ENCODE measurements at regions not wholly inside any gene's neighbourhood (a gene's known extent, or its start where the extent isn't known, plus 50 kb on each side); places are given as distances from the start of the nearest gene placed in this dataset.

- intact Hi-C loops (cut with micrococcal nuclease; ENCODE audit: unreplicated experiment), result no loop called here
- TF ChIP-seq REST (IDR thresholded peaks at IDR 0.05; ENCODE audit: insufficient read depth in 1 of 2, low read depth in 2 of 2, low read length in 1 of 2) (no peak), CTCF (IDR thresholded peaks at IDR 0.05) (no peak), POLR2AphosphoS5 (IDR thresholded peaks at IDR 0.05; ENCODE audit: low read depth, low read length) (no peak), SIN3A (IDR thresholded peaks at IDR 0.05; ENCODE audit: borderline replicate concordance, insufficient read depth, low read depth, low read length) (no peak), TCF7L2 (IDR thresholded peaks at IDR 0.05; ENCODE audit: low read depth, low read length) (no peak)
- DNase-seq (ENCODE audit: low read depth, low spot score) (no peak), ATAC-seq (no peak)
- in situ Hi-C loops (cut with HindIII; ENCODE audit: low pct_unique_long_range_greater_than_20kb, low sequenced_read_pairs), result no loop called here
- ChIA-PET POLR2A (no interaction called here), CTCF (no interaction called here)
- Histone ChIP-seq H3K27ac (ENCODE audit: low read length) (no peak overlapping the region), H3K4me1 (ENCODE audit: control insufficient read depth, insufficient read depth, low read length) (no peaks in the 10 kb centered on the region), H3K9me3 (ENCODE audit: control insufficient read depth, insufficient read depth, low read depth, low read length) (no peaks in the 10 kb centered on the region), H3K4me3 (ENCODE audit: low read depth in 2 of 2, low read length in 2 of 2) (no peak overlapping the region), H3K27me3 (ENCODE audit: control insufficient read depth, insufficient read depth, low read length) (no peaks in the 10 kb centered on the region), H3K36me3 (ENCODE audit: control insufficient read depth, insufficient read depth, low read length) (no peaks in the 10 kb centered on the region)
- no TSS peak for BruUV-seq (replicated peaks)
Observed at GRCh38 chr11:80649186-80649585, 1208.4 kb upstream of the TENM4 start.

- Histone ChIP-seq H3K36me3 (ENCODE audit: control insufficient read depth, insufficient read depth, low read length) (no peaks in the 10 kb centered on the region), H3K27me3 (ENCODE audit: control insufficient read depth, insufficient read depth, low read length) (no peaks in the 10 kb centered on the region), H3K9me3 (ENCODE audit: control insufficient read depth, insufficient read depth, low read depth, low read length) (no peaks in the 10 kb centered on the region), H3K4me3 (ENCODE audit: low read depth in 2 of 2, low read length in 2 of 2) (no peak overlapping the region), H3K4me1 (ENCODE audit: control insufficient read depth, insufficient read depth, low read length) (no peaks in the 10 kb centered on the region), H3K27ac (ENCODE audit: low read length) (no peak overlapping the region)
- no peak for ATAC-seq
- POLR2A ChIA-PET, result no interaction called here
- in situ Hi-C loops (cut with HindIII; ENCODE audit: low pct_unique_long_range_greater_than_20kb, low sequenced_read_pairs) (no loop called here), intact Hi-C loops (cut with micrococcal nuclease; ENCODE audit: unreplicated experiment) (no loop called here)
- DNase-seq (ENCODE audit: low read depth, low spot score), result no peak
- TF ChIP-seq CTCF (IDR thresholded peaks at IDR 0.05) (no peak), POLR2AphosphoS5 (IDR thresholded peaks at IDR 0.05; ENCODE audit: low read depth, low read length) (no peak), SIN3A (IDR thresholded peaks at IDR 0.05; ENCODE audit: borderline replicate concordance, insufficient read depth, low read depth, low read length) (no peak), REST (IDR thresholded peaks at IDR 0.05; ENCODE audit: insufficient read depth in 1 of 2, low read depth in 2 of 2, low read length in 1 of 2) (no peak), TCF7L2 (IDR thresholded peaks at IDR 0.05; ENCODE audit: low read depth, low read length) (no peak)
- CTCF ChIA-PET, result no interaction called here
- BruUV-seq (replicated peaks), result no TSS peak
Observed at GRCh38 chr11:80638296-80638695, 1197.5 kb upstream of the TENM4 start.

All from Panc1 (cell line).